ENCODE measurements at regions not wholly inside any gene's neighbourhood (a gene's known extent, or its start where the extent isn't known, plus 50 kb on each side); places are given as distances from the start of the nearest gene placed in this dataset.

DNA sequence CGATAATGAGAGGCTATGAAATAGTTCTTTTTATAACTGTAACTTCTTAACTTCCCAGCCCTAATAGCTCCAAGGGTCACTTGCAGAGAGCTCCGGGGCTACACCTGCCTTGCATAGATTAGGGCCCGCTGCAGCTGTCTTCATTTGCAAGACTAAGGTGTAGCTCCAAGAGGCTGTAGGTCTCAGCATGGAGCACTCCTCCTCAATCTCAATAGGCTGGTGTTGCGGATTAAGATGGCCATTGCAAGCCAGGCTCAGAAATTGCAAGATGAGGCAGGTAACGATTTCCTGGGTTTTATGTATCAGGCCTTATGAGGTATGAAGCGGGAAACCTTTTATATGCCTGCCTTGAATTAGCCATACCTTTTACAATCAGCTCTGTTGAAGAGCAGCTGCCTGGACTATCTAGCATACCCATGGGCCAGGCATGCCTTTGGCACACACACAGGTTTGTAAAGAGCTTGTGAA is 185.7 kb downstream of the TM9SF2 start:
- Mint-ChIP-seq H3K27me3 (ENCODE audit: low read depth in 3 of 3) (peaks cover 0 to 4% (median 4%) of the 10 kb centered on the region in 3 donors), H3K4me1 (no peaks in the 10 kb centered on the region), H3K9me3 (peaks cover 0 to 3% (median 0%) of the 10 kb centered on the region in 7 donors), H3K4me3 (no peak overlapping the region), H3K36me3 (no peaks in the 10 kb centered on the region), H3K27ac (no peak overlapping the region)
- TF ChIP-seq, protein P1, sequence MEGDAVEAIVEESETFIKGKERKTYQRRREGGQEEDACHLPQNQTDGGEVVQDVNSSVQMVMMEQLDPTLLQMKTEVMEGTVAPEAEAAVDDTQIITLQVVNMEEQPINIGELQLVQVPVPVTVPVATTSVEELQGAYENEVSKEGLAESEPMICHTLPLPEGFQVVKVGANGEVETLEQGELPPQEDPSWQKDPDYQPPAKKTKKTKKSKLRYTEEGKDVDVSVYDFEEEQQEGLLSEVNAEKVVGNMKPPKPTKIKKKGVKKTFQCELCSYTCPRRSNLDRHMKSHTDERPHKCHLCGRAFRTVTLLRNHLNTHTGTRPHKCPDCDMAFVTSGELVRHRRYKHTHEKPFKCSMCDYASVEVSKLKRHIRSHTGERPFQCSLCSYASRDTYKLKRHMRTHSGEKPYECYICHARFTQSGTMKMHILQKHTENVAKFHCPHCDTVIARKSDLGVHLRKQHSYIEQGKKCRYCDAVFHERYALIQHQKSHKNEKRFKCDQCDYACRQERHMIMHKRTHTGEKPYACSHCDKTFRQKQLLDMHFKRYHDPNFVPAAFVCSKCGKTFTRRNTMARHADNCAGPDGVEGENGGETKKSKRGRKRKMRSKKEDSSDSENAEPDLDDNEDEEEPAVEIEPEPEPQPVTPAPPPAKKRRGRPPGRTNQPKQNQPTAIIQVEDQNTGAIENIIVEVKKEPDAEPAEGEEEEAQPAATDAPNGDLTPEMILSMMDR (IDR thresholded peaks at IDR 0.05), result no peak
- H3K4me2 ChIP-seq (replicated peaks; ENCODE audit: extremely low read depth, low read length, poor library complexity, severe bottlenecking), result no peak overlapping the region
- no peak overlapping the region for H2AFZ ChIP-seq (ENCODE audit: insufficient read depth, low read depth, low read length, poor library complexity, severe bottlenecking)
- H3K9ac ChIP-seq (ENCODE audit: insufficient read depth, low read length, poor library complexity, severe bottlenecking), result no peak overlapping the region
- H3K4me1 ChIP-seq (ENCODE audit: control insufficient read depth in 1 of 2, insufficient read depth in 2 of 2, low read length in 2 of 2), result no peaks in the 10 kb centered on the region
- no peak overlapping the region for H3K4me3 ChIP-seq (replicated peaks in 1 of 3; ENCODE audit: low read depth in 2 of 3, low read length in 3 of 3)
- H3K9me3 ChIP-seq (replicated peaks in 1 of 2; ENCODE audit: control insufficient read depth in 1 of 2, insufficient read depth in 1 of 2, low read length in 2 of 2), result no peaks in the 10 kb centered on the region
- no peaks in the 10 kb centered on the region for H3K27me3 ChIP-seq (ENCODE audit: control insufficient read depth in 2 of 2, insufficient read depth in 2 of 2, low read length in 2 of 2)
- H3K27ac ChIP-seq (ENCODE audit: low read depth in 1 of 2, low read length in 2 of 2), result no peak overlapping the region
- H4K20me1 ChIP-seq (ENCODE audit: insufficient read depth, low read length), result no peaks in the 10 kb centered on the region
- DNase-seq, result no peak
- WGBS (ENCODE audit: insufficient coverage), result 92% methylated on average over 2 of the region's 6 CpGs
- intact Hi-C loops (cut with micrococcal nuclease), result no loop called here
- no peaks in the 10 kb centered on the region for H3K36me3 ChIP-seq (replicated peaks in 1 of 2; ENCODE audit: control insufficient read depth in 1 of 2, insufficient read depth in 2 of 2, low read length in 2 of 2)
- H3K79me2 ChIP-seq (ENCODE audit: insufficient read depth, low read length), result no peaks in the 10 kb centered on the region

DNA sequence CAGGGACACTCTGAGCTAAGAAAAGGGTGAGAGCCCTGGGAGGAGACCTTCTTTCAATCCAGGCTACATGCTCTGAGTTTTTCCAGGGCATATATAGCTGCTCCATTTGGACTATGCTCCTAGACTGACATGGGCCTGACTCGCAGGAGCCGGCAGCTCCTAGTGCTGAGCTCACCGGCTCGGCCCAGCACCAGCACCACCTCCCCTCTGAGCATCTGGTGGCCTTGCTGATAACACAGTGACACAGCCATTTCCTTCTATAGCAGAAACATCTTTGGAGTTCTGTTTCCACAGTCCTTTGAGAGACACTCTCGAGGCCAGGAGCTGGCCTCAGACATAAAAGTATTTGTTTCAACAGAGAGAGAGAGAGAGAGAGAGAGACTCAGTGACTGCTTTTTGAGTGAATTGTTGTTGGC is 184.9 kb downstream of the TM9SF2 start:
- Histone ChIP-seq H3K4me1 (ENCODE audit: control insufficient read depth in 1 of 2, insufficient read depth in 2 of 2, low read length in 2 of 2) (no peaks in the 10 kb centered on the region), H2AFZ (ENCODE audit: insufficient read depth, low read depth, low read length, poor library complexity, severe bottlenecking) (no peak overlapping the region), H3K4me2 (replicated peaks; ENCODE audit: extremely low read depth, low read length, poor library complexity, severe bottlenecking) (no peak overlapping the region), H3K27me3 (ENCODE audit: control insufficient read depth in 2 of 2, insufficient read depth in 2 of 2, low read length in 2 of 2) (no peaks in the 10 kb centered on the region), H3K4me3 (replicated peaks in 1 of 3; ENCODE audit: low read depth in 2 of 3, low read length in 3 of 3) (no peak overlapping the region), H3K9ac (ENCODE audit: insufficient read depth, low read length, poor library complexity, severe bottlenecking) (no peak overlapping the region), H3K9me3 (replicated peaks in 1 of 2; ENCODE audit: control insufficient read depth in 1 of 2, insufficient read depth in 1 of 2, low read length in 2 of 2) (no peaks in the 10 kb centered on the region), H3K27ac (ENCODE audit: low read depth in 1 of 2, low read length in 2 of 2) (no peak overlapping the region), H3K79me2 (ENCODE audit: insufficient read depth, low read length) (no peaks in the 10 kb centered on the region), H3K36me3 (replicated peaks in 1 of 2; ENCODE audit: control insufficient read depth in 1 of 2, insufficient read depth in 2 of 2, low read length in 2 of 2) (no peaks in the 10 kb centered on the region), H4K20me1 (ENCODE audit: insufficient read depth, low read length) (no peaks in the 10 kb centered on the region)
- Mint-ChIP-seq H3K4me3 (no peak overlapping the region), H3K27me3 (ENCODE audit: low read depth in 3 of 3) (peaks cover 0 to 4% (median 4%) of the 10 kb centered on the region in 3 donors), H3K27ac (no peak overlapping the region), H3K36me3 (no peaks in the 10 kb centered on the region), H3K4me1 (no peaks in the 10 kb centered on the region), H3K9me3 (peaks cover 0 to 3% (median 0%) of the 10 kb centered on the region in 7 donors)
- intact Hi-C loops (cut with micrococcal nuclease), result no loop called here
- TF ChIP-seq, protein P1 (IDR thresholded peaks at IDR 0.05), result no peak
- no peak for DNase-seq
- 84% methylated on average over 4 of the region's 5 CpGs for WGBS (ENCODE audit: insufficient coverage)
